Kidney epithelial cell (primary cell): ENCODE measurements at regions not wholly inside any gene's neighbourhood (a gene's known extent, or its start where the extent isn't known, plus 50 kb on each side); places are given as distances from the start of the nearest gene placed in this dataset.

ENCODE experiments used
- DNase-seq: peaks from one replicate; pipeline ENCODE4 v3.0.0-alpha.2; 2010; ENCODE audit warnings: low read depth
- H3K27me3 ChIP-seq: 2 replicates; pipeline ENCODE4 v1.6.0; 2011; ENCODE audit warnings: low read length; ENCODE audit not compliant: control insufficient read depth, insufficient read depth
- H3K36me3 ChIP-seq: 2 replicates; pipeline ENCODE4 v1.5.1; 2011; ENCODE audit warnings: low read length; ENCODE audit not compliant: control insufficient read depth, insufficient read depth
- H3K4me3 ChIP-seq: 2 replicates; pipeline ENCODE4 v1.5.1; 2011; ENCODE audit warnings: low read depth, mild to moderate bottlenecking, control low read depth, low read length
- CTCF ChIP-seq: IDR thresholded peaks from 2 replicates; pipeline ENCODE4 v1.5.1; 2011; ENCODE audit warnings: mild to moderate bottlenecking, moderate library complexity, low read length, control low read depth, inconsistent platforms; ENCODE audit not compliant: insufficient read depth, poor library complexity, severe bottlenecking

- Histone ChIP-seq H3K4me3 (no peak overlapping the region), H3K27me3 (no peaks in the 10 kb centered on the region), H3K36me3 (no peaks in the 10 kb centered on the region)
- no peak for DNase-seq
- no peak for TF ChIP-seq CTCF
Observed at GRCh38 chr9:22992780-22993179, 546.2 kb downstream of the DMRTA1 start.

- DNase-seq, result no peak
- no peaks in the 10 kb centered on the region for H3K27me3 ChIP-seq
- TF ChIP-seq CTCF, result no peak
Observed at GRCh38 chr9:22997923-22998322, 551.3 kb downstream of the DMRTA1 start.

GRCh38 chr9:23005156-23005555, 558.5 kb downstream of the DMRTA1 start:
- no peaks in the 10 kb centered on the region for H3K27me3 ChIP-seq
- no peak for TF ChIP-seq CTCF
- H3K4me3 ChIP-seq, result no peak overlapping the region
- H3K36me3 ChIP-seq, result no peaks in the 10 kb centered on the region
- no peak for DNase-seq

More at GRCh38 chr9:22997923-22998322, 551.3 kb downstream of the DMRTA1 start:
- Histone ChIP-seq H3K36me3 (no peaks in the 10 kb centered on the region), H3K4me3 (no peak overlapping the region)

GRCh38 chr9:23006127-23006526, 559.5 kb downstream of the DMRTA1 start:
- no peak for TF ChIP-seq CTCF
- no peaks in the 10 kb centered on the region for H3K27me3 ChIP-seq

GRCh38 chr9:23011669-23012068, 565.0 kb downstream of the DMRTA1 start:
- TF ChIP-seq CTCF, result no peak
- no peak for DNase-seq
- H3K36me3 ChIP-seq, result no peaks in the 10 kb centered on the region
- H3K4me3 ChIP-seq, result no peak overlapping the region
- no peaks in the 10 kb centered on the region for H3K27me3 ChIP-seq

More at GRCh38 chr9:23006127-23006526, 559.5 kb downstream of the DMRTA1 start:
- H3K4me3 ChIP-seq, result no peak overlapping the region
- no peaks in the 10 kb centered on the region for H3K36me3 ChIP-seq
- DNase-seq, result no peak

GRCh38 chr9:23015557-23015956, 568.9 kb downstream of the DMRTA1 start:
- Histone ChIP-seq H3K4me3 (no peak overlapping the region), H3K27me3 (no peaks in the 10 kb centered on the region), H3K36me3 (no peaks in the 10 kb centered on the region)
- TF ChIP-seq CTCF, result no peak
- no peak for DNase-seq
